Gastroesophageal sphincter (tissue), 3 donors: ENCODE measurements at regions not wholly inside any gene's neighbourhood (a gene's known extent, or its start where the extent isn't known, plus 50 kb on each side); places are given as distances from the start of the nearest gene placed in this dataset.

Experiments
- EP300 ChIP-seq: sonication (generic); formaldehyde crosslinking; IDR thresholded peaks from one replicate; pipeline ENCODE4 v1.6.1; 2017; ENCODE audit warnings: antibody characterized with exemption, mild to moderate bottlenecking
- POLR2AphosphoS5 ChIP-seq: sonication (generic); formaldehyde crosslinking; IDR thresholded peaks from one replicate; pipeline ENCODE4 v1.6.1; 2017; ENCODE audit warnings: antibody characterized with exemption
- TF ChIP-seq, protein P1 (sequence below), 4 experiments: fragments of 200-600 bp in 2 of 4; fragments of 450-650 bp in 2 of 4; sonication (generic) in 1 of 4; IDR thresholded peaks; one replicate each; pipeline ENCODE4 v1.5.1; 2017 to 2019; ENCODE audit warnings: antibody characterized with exemption in 4 of 4, mild to moderate bottlenecking in 2 of 4, moderate library complexity in 2 of 4

DNA sequence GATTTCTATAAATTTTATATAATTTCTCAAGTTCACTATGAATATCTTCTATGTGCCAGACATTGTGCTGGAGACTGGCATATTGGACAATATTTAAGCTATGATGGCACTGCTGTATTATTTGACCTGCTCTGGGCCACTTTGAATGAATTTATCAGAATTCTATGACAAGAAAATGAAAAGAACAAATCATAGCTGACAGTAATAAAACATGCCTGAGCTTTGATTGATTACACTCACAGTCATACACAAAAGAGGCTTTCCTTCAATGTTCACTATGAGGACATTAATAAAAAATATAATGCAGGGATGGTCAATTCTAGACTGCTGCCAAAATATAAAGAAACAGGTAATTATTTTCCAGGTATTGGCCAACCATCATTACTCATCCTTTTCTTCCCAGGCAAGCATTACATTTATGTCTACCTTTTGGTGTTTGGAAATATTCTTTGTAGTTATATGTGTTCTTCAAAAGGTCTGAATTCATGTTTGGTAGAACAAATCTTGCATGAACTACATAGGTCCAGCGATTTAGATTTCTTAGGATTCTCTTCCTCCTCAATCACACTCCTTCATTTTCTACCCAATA, 81.0 kb upstream of the ALCAM start:
- TF ChIP-seq, protein P1, sequence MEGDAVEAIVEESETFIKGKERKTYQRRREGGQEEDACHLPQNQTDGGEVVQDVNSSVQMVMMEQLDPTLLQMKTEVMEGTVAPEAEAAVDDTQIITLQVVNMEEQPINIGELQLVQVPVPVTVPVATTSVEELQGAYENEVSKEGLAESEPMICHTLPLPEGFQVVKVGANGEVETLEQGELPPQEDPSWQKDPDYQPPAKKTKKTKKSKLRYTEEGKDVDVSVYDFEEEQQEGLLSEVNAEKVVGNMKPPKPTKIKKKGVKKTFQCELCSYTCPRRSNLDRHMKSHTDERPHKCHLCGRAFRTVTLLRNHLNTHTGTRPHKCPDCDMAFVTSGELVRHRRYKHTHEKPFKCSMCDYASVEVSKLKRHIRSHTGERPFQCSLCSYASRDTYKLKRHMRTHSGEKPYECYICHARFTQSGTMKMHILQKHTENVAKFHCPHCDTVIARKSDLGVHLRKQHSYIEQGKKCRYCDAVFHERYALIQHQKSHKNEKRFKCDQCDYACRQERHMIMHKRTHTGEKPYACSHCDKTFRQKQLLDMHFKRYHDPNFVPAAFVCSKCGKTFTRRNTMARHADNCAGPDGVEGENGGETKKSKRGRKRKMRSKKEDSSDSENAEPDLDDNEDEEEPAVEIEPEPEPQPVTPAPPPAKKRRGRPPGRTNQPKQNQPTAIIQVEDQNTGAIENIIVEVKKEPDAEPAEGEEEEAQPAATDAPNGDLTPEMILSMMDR (IDR thresholded peaks at IDR 0.05): no peak
- TF ChIP-seq EP300 (no peak), POLR2AphosphoS5 (no peak)
